ENCODE measurements at regions not wholly inside any gene's neighbourhood (a gene's known extent, or its start where the extent isn't known, plus 50 kb on each side); places are given as distances from the start of the nearest gene placed in this dataset.

DNA sequence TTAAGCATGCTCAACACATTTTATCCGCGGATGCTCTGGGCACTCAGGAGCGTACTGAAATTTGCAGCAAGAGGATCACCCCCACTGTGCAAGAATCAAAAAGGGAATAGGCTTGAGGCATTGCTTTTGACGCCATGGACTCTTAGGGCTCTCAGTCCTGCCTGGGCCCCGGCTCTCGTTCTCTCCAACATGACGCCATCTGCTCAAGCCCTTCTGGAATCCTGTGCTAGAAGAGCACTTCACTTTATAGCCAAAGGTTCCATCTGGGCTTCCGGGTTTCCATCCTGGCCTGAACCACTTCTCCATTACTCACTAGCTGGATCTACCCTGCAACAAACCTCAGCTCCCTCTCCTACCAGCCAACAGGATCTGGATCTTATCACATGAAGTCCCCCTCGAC lies 105.3 kb downstream of the FOXF2 start:
- Mint-ChIP-seq H3K4me3 (no peak overlapping the region), H3K27me3 (peaks cover 0 to 4% of the 10 kb centered on the region in 2 donors), H3K4me1 (ENCODE audit: low read depth in 2 of 2) (no peaks in the 10 kb centered on the region), H3K9me3 (no peaks in the 10 kb centered on the region), H3K27ac (no peak overlapping the region), H3K36me3 (no peaks in the 10 kb centered on the region)
- ATAC-seq (no peak), DNase-seq (ENCODE audit: low spot score) (no peak)

DNA sequence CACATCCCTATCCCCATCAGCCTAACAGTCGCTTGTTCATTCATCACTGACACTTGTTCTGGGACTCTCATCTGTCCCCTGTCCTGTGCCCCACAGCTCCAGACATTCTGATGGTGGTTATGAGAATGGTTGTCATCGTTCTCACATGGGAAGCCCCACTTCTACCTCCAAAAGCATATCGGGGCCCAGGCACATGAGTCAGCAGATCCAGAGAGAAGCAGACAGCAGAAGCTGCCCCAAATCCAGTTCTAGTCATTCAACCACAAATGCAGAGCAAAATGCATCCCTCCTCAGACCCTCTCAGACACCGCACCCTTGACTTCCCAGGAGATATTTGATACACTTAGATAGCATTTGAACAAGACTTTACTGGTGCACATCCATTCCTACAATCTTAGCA lies 106.0 kb downstream of the FOXF2 start:
- Mint-ChIP-seq H3K36me3 (no peaks in the 10 kb centered on the region), H3K27me3 (peaks cover 0 to 4% of the 10 kb centered on the region in 2 donors), H3K9me3 (no peaks in the 10 kb centered on the region), H3K4me1 (ENCODE audit: low read depth in 2 of 2) (no peaks in the 10 kb centered on the region), H3K4me3 (no peak overlapping the region), H3K27ac (no peak overlapping the region)
- no peak for ATAC-seq
- no peak for DNase-seq (ENCODE audit: low spot score)

DNA sequence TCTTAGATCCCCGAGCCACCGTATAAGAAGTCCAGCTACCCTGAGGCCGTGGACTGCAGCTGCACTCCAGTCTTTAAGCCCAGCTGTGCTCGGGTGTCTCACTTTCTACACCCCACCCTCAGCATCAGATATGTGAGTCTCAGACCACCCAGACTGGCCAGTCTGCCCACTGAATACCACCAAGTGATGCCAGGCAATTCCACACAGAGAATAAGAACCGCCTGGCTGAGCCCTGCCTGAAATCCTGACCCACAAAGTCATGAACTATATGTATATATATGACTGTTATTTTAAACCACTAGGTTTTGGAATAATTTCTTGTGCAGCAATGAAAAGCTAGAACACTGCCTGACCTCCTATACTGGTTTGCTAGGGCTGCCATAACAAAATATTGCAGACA lies 106.7 kb downstream of the FOXF2 start:
- DNase-seq (ENCODE audit: low spot score) (no peak), ATAC-seq (no peak)
- Mint-ChIP-seq H3K4me1 (ENCODE audit: low read depth in 2 of 2) (no peaks in the 10 kb centered on the region), H3K36me3 (no peaks in the 10 kb centered on the region), H3K9me3 (no peaks in the 10 kb centered on the region), H3K27me3 (peaks cover 0 to 8% of the 10 kb centered on the region in 2 donors), H3K4me3 (no peak overlapping the region), H3K27ac (no peak overlapping the region)

DNA sequence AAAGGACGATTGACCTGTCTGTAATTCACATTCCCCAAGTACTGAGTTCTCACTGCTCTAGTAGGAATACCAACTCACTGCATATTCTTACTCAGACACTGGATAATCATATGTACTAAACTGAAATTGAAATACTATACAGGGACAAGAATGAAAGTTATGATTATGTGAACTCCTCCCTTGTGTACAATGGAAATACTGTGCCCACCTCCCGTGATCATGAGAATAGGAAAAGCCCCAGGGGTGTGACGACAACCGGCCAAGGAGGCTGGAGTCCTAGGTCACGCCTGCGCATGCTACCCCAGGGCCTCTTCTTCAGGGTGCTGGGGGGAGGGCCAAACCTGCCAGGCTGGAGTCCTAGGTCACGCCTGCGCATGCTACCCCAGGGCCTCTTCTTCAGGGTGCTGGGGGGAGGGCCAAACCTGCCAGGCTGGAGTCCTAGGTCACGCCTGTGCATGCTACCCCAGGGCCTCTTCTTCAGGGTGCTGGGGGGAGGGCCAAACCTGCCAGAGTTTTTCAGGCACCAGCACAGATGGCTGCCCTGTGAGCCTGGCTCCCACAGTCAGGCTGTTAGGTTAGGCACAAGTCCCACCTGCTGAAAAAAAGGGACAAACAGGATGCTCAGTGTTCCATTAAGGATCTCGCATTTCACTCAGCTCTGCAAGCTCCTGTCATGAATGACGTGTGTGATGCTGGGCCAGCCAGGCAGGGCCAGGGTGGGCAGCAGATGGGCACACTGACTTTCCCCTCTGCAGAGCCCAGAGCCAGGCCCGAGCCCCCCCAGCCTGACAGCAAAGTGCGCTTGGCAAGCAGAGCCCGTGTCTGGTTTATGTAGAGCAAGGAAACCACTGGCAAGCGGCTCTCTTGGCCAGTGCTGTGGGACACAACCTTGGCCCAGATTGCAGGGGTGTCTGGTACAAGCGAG lies 107.7 kb downstream of the FOXF2 start:
- ATAC-seq, result no peak
- no peaks in the 10 kb centered on the region for H3K4me1 Mint-ChIP-seq (ENCODE audit: low read depth in 2 of 2)
- H3K27ac Mint-ChIP-seq, result no peak overlapping the region
- no peaks in the 10 kb centered on the region for H3K36me3 Mint-ChIP-seq
- no peaks in the 10 kb centered on the region for H3K9me3 Mint-ChIP-seq
- peaks cover 0 to 14% of the 10 kb centered on the region in 2 donors for H3K27me3 Mint-ChIP-seq
- no peak overlapping the region for H3K4me3 Mint-ChIP-seq
- no peak for DNase-seq (ENCODE audit: low spot score)

DNA sequence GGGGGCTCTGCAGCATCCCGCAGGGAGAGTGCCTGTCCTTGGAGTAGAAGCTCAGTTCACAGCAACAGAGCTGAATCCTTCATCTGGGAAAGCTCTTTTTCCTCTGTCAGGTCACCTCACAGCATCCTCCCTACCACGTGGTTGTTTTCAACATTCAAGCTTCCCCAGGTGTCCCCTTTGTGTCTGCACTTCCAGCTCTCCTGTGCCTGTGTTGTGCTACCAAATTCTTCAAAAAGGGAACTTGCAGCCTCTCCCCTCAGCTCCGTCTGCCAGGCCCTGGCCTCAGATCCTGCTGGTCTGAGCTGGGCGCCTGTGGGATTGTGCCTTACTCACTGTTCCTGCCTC lies 108.4 kb downstream of the FOXF2 start:
- Mint-ChIP-seq H3K27ac (no peak overlapping the region), H3K4me3 (no peak overlapping the region), H3K4me1 (ENCODE audit: low read depth in 2 of 2) (no peaks in the 10 kb centered on the region), H3K36me3 (no peaks in the 10 kb centered on the region), H3K27me3 (peaks cover 0 to 14% of the 10 kb centered on the region in 2 donors), H3K9me3 (no peaks in the 10 kb centered on the region)
- no peak for ATAC-seq
- DNase-seq (ENCODE audit: low spot score), result no peak

DNA sequence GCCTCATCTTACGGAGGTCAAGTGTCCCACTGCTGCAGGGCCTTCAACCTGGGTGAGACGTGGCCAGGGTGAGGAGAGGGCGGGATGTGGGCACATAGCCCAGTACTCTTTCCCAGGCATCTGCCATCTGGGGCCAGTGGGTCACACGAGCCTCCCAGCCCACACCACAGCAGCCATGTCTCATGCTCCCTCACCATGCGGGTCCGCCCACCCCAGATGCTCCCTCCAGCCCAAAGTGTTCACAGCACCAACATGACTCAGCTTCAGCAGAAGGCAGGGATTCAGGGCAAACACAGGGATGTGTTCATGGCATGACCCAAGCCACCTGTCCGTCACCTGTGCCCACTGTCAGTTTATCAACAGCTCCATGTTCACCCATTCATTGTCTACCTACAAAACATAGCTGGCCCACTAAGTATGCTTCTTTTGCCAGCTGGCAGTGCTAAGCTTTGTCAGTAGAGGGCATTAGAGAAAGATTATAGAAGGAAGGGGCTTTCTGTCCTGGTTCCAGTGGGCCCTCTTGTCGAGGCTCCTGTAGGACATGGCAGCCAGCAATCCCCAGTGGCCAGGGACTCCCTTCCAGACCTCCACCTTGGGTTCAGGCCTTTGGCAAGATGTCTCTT lies 109.2 kb downstream of the FOXF2 start:
- no peaks in the 10 kb centered on the region for H3K4me1 Mint-ChIP-seq (ENCODE audit: low read depth in 2 of 2)
- ATAC-seq, result no peak
- H3K9me3 Mint-ChIP-seq, result no peaks in the 10 kb centered on the region
- H3K36me3 Mint-ChIP-seq, result no peaks in the 10 kb centered on the region
- no peak overlapping the region for H3K4me3 Mint-ChIP-seq
- no peak for DNase-seq (ENCODE audit: low spot score)
- H3K27me3 Mint-ChIP-seq, result peaks cover 0 to 14% of the 10 kb centered on the region in 2 donors
- H3K27ac Mint-ChIP-seq, result no peak overlapping the region

DNA sequence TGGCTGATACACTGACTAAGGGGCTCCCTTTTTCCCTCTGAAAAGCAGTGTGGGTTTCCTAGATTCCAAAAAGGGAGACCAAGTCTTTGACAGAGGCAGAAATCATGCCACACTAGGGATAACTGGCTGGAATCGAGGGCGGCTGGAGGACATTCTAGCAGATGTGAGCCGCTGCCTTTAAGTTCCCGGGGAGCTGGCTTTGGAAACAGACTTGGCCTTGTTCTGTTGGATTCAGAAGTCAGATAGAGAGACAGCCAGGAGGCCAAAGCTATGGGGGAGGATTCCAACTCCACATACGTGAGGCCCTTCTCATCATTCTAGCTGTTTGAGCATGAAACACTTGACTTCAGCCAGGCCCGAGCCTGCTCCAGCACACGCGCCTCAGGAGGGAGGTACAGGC lies 109.9 kb upstream of the FOXC1 start:
- H3K36me3 Mint-ChIP-seq, result no peaks in the 10 kb centered on the region

DNA sequence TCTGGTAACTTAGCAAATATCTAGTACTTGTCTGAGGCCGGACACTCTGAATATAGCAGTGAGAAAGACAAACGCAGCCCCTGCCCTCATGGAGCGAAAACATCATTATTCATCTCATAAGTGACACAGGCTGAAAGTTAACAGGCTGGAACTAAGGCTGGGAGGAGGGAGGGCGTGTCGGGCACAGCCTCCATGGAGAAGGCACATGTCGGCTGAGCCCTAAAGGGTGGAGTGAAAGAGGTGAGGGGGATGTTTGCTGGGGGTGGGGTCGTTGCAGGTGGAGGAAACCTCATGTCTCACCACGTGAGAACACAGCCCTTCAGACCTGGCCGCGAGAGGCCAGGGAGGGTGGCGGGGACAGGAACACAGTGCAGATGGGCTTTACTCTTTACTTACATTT lies 108.8 kb upstream of the FOXC1 start:
- no peaks in the 10 kb centered on the region for H3K36me3 Mint-ChIP-seq
- peaks cover 0 to 10% of the 10 kb centered on the region in 2 donors for H3K27me3 Mint-ChIP-seq
- no peak overlapping the region for H3K4me3 Mint-ChIP-seq
- DNase-seq (ENCODE audit: low spot score) (no peak), ATAC-seq (no peak)
- H3K4me1 Mint-ChIP-seq (ENCODE audit: low read depth in 2 of 2), result no peaks in the 10 kb centered on the region
- no peak overlapping the region for H3K27ac Mint-ChIP-seq
- H3K9me3 Mint-ChIP-seq, result no peaks in the 10 kb centered on the region

More for the DNA sequence above, 109.9 kb upstream of the FOXC1 start:
- Mint-ChIP-seq H3K27ac (no peak overlapping the region), H3K4me1 (ENCODE audit: low read depth in 2 of 2) (no peaks in the 10 kb centered on the region), H3K27me3 (peaks cover 0 to 13% of the 10 kb centered on the region in 2 donors), H3K9me3 (no peaks in the 10 kb centered on the region), H3K4me3 (no peak overlapping the region)
- ATAC-seq (no peak), DNase-seq (ENCODE audit: low spot score) (no peak)

DNA sequence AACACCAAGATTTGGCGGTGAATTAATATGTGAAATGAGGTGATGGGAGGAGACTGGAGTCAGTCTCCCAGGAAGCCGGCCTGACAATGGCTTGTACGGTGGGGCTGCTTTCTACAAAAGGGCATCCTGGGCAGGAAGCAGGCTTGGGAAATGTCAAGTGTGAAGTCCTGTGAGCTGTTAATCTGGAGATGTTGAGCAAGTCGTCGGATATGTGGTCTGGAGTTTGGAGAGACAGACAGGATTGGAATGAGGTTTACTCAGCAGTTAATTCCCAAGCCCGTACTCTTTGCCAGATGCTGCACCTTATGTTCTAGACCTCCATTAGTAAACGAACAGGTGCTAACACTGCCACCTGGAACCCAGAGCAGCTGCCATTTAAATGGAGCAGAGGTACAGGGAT lies 107.7 kb upstream of the FOXC1 start:
- H3K4me3 Mint-ChIP-seq, result no peak overlapping the region
- H3K4me1 Mint-ChIP-seq (ENCODE audit: low read depth in 2 of 2), result no peaks in the 10 kb centered on the region
- DNase-seq (ENCODE audit: low spot score) (no peak), ATAC-seq (no peak)
- no peaks in the 10 kb centered on the region for H3K36me3 Mint-ChIP-seq
- no peaks in the 10 kb centered on the region for H3K9me3 Mint-ChIP-seq
- no peak overlapping the region for H3K27ac Mint-ChIP-seq
- peaks cover 0 to 14% of the 10 kb centered on the region in 2 donors for H3K27me3 Mint-ChIP-seq

DNA sequence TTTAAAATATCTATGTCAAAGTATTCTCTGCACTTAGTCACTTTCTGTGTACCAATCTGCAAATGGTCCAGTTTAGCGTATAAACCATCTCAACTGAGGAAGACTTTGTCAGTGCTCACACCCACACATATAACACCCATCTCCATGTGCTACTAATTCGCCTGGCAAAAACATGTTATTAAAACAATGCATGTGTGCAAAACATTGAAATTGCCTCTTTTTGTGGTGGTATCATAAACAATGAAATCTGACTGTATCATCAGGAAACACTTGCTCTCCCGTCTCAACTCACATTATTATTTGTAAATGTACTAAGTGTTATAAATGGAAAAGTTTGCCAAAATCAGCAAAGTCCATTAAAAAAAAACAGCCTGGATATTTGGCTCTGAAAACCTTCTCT lies 105.9 kb upstream of the FOXC1 start:
- Mint-ChIP-seq H3K9me3 (no peaks in the 10 kb centered on the region), H3K27me3 (peaks cover 0 to 14% of the 10 kb centered on the region in 2 donors), H3K4me3 (no peak overlapping the region), H3K36me3 (no peaks in the 10 kb centered on the region), H3K27ac (no peak overlapping the region), H3K4me1 (ENCODE audit: low read depth in 2 of 2) (no peaks in the 10 kb centered on the region)
- no peak for DNase-seq (ENCODE audit: low spot score)
- ATAC-seq, result no peak

DNA sequence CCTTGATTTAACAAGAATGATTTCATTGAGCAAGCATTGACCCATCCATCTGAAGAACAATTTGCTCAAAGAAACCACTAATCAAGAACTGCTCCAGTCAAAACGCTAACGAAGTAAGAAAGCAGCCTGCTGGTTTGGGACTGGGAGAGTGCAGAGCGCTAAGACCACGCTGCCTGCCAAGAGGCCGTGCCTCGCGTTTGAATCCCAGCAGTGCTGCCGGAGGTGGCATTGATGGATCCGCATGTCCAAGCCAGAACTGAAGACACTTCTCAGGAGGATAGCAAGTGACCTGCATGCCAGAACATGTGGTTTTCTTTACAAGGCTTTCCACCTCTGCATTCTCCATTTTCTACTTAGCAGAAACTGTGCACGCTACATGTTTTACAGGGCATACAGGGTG lies 105.2 kb upstream of the FOXC1 start:
- Mint-ChIP-seq H3K4me3 (no peak overlapping the region), H3K27me3 (peaks cover 5 to 18% of the 10 kb centered on the region in 2 donors), H3K4me1 (ENCODE audit: low read depth in 2 of 2) (no peaks in the 10 kb centered on the region), H3K27ac (no peak overlapping the region), H3K9me3 (no peaks in the 10 kb centered on the region), H3K36me3 (peaks cover 4% of the 10 kb centered on the region)
- ATAC-seq, result no peak
- no peak for DNase-seq (ENCODE audit: low spot score)

DNA sequence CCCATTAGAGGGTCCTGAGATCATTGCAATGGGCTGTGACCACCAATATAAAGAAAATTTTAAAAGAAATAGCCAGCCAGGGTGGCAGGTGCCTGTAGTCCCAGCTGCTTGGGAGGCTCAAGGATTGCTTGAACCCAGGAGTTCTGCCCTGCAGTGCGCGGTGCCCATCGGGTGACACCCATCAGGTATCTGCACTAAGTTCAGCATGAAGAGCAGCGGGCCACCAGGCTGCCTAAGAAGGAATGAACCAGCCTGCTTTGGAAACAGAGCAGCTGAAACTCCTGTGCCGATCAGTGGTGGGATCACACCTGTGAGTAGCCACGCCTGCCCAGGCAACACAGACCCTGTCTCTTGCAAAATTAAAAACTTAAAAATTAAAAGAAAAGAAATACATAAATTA lies 102.5 kb upstream of the FOXC1 start:
- Mint-ChIP-seq H3K27ac (no peak overlapping the region), H3K36me3 (peaks cover 9% of the 10 kb centered on the region), H3K4me3 (no peak overlapping the region), H3K4me1 (ENCODE audit: low read depth in 2 of 2) (no peaks in the 10 kb centered on the region), H3K27me3 (peaks cover 8 to 9% of the 10 kb centered on the region in 2 donors), H3K9me3 (no peaks in the 10 kb centered on the region)
- ATAC-seq (no peak), DNase-seq (ENCODE audit: low spot score) (no peak)

DNA sequence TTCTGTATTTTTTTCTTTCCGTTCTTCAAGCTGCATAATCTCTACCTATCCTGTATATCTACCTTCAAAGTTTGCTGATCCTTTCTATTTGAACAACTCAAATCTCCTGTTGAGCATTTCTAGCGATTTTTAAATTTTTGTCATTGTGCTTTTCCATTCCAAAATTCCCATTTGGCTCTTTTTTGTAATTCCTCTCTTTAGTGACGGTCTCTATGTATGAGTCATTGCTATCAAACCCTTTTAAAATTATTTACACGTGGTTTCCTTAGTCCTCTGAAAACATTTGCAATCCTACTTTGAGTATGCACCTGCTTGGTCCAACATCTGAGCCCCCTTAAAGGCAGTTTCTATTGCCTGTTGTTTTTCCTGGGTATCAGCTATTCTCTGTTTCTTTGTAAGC lies 100.5 kb upstream of the FOXC1 start:
- Mint-ChIP-seq H3K36me3 (peaks cover 9% of the 10 kb centered on the region), H3K4me1 (ENCODE audit: low read depth in 2 of 2) (no peaks in the 10 kb centered on the region), H3K4me3 (no peak overlapping the region), H3K27ac (no peak overlapping the region), H3K9me3 (no peaks in the 10 kb centered on the region), H3K27me3 (peaks cover 8 to 9% of the 10 kb centered on the region in 2 donors)
- ATAC-seq (no peak), DNase-seq (ENCODE audit: low spot score) (no peak)

DNA sequence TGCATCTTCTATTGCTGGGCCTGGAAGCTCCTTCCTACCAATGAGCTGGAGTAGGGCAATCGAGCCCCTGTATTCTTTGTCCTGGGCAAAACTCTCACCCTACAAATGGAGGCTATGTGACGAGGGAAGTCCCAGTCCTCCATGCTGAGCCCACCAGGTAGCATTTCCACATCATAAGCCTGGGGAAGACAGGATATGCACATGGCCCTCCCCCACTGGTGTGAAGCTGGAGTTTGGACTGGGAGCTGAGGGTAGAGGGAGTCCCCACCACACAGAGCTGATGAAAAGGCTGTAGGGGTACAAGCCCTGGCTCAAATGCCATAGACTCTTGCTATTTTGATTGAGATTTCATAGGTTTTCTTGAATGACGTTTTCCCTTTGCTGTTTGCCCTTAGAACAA lies 99.5 kb upstream of the FOXC1 start:
- Mint-ChIP-seq H3K9me3 (no peaks in the 10 kb centered on the region), H3K27me3 (peaks cover 8 to 9% of the 10 kb centered on the region in 2 donors), H3K4me1 (ENCODE audit: low read depth in 2 of 2) (no peaks in the 10 kb centered on the region), H3K27ac (no peak overlapping the region), H3K36me3 (peaks cover 9% of the 10 kb centered on the region), H3K4me3 (no peak overlapping the region)
- no peak for DNase-seq (ENCODE audit: low spot score)
- no peak for ATAC-seq

All from natural killer cell treated with Interleukin-12 subunit alpha and Interleukin-12 subunit beta and Interleukin-15 and Interleukin-18, amount 100 ng/mL, for 72 hours (primary cell).